ENCODE measurements at regions not wholly inside any gene's neighbourhood (a gene's known extent, or its start where the extent isn't known, plus 50 kb on each side); places are given as distances from the start of the nearest gene placed in this dataset.

DNA sequence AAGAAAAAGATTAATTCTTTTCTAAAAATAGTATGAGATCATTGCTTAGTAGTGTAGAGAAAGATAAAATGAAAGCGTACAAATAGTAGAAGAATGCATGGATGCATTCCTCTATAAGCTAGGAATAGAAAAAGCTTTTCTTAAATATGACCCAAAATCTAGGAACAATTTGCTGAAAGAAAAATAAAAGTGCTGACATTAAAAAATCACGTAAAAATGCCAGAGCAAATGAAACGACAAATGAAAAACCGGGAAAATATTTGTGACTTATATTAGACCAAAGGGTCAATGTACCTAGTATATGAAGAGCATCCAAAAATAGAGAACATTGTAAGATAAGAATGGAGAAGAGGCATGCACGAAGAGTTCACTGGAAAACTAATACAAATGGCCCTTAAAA is 149.5 kb upstream of the MON1B start:
- no peak for TF ChIP-seq EZH2 (IDR thresholded peaks at IDR 0.05; ENCODE audit: insufficient read depth, poor library complexity, severe bottlenecking)
- no peak for TF ChIP-seq EZH2phosphoT487 (IDR thresholded peaks at IDR 0.05; ENCODE audit: insufficient read depth, low read depth)
